Transverse colon (tissue), 4 donors: ENCODE measurements at regions not wholly inside any gene's neighbourhood (a gene's known extent, or its start where the extent isn't known, plus 50 kb on each side); places are given as distances from the start of the nearest gene placed in this dataset.

Experiments
- CTCF ChIP-seq, 5 experiments: fragments of 200-600 bp in 3 of 5; fragments of 450-650 bp in 2 of 5; sonication (generic) in 3 of 5; IDR thresholded peaks; 1 replicate in 2 of 5; 2 replicates in 3 of 5; pipeline ENCODE4 v1.5.1; 2016 to 2017; ENCODE audit warnings: antibody characterized with exemption in 5 of 5, inconsistent platforms in 3 of 5, mild to moderate bottlenecking in 2 of 5, moderate library complexity in 1 of 5
- POLR2A ChIP-seq: fragments of 450-650 bp; IDR thresholded peaks from one replicate; pipeline ENCODE4 v1.6.1; 2016; ENCODE audit warnings: antibody characterized with exemption, mild to moderate bottlenecking, moderate library complexity
- POLR2AphosphoS5 ChIP-seq, 3 donors: sonication (generic); formaldehyde crosslinking; IDR thresholded peaks; one replicate each; pipeline ENCODE4 v1.6.1; 2016; ENCODE audit warnings: antibody characterized with exemption in 3 of 3

- TF ChIP-seq POLR2A (no peak), POLR2AphosphoS5 (IDR thresholded peaks at IDR 0.05) (no peak), CTCF (IDR thresholded peaks at IDR 0.05) (no peak)
Measured at GRCh38 chr4:156659570-156659969, 312.0 kb downstream of the PDGFC start.
